ENCODE measurements at regions not wholly inside any gene's neighbourhood (a gene's known extent, or its start where the extent isn't known, plus 50 kb on each side); places are given as distances from the start of the nearest gene placed in this dataset.

GRCh38 chrX:39958850-39959249, 138.9 kb downstream of the BCOR start (continued):
- no peak for TF ChIP-seq IRF3 (IDR thresholded peaks at IDR 0.05; ENCODE audit: low read depth, low read length)

GRCh38 chrX:39960219-39960618, 137.5 kb downstream of the BCOR start:
- ChIA-PET POLR2A (no interaction called here), CTCF (no interaction called here)
- Histone ChIP-seq H3K36me3 (replicated peaks in 1 of 2; ENCODE audit: control insufficient read depth in 1 of 2, insufficient read depth in 2 of 2, low read length in 1 of 2) (no peaks in the 10 kb centered on the region), H3K4me2 (no peak overlapping the region), H2AFZ (ENCODE audit: low read depth) (no peak overlapping the region), H3K9ac (no peak overlapping the region), H3F3A (replicated peaks; ENCODE audit: insufficient read depth) (no peaks in the 10 kb centered on the region), H3K9me2 (no peaks in the 10 kb centered on the region), H3K27ac (ENCODE audit: low read depth in 2 of 2, low read length in 1 of 2) (no peak overlapping the region), H4K20me1 (ENCODE audit: insufficient read depth) (no peaks in the 10 kb centered on the region), H3K79me2 (ENCODE audit: insufficient read depth) (no peaks in the 10 kb centered on the region), H3K9me3 (no peaks in the 10 kb centered on the region), H3K4me1 (ENCODE audit: control insufficient read depth in 1 of 2, insufficient read depth in 2 of 2, low read depth in 1 of 2, low read length in 1 of 2) (peaks cover 0 to 3% of the 10 kb centered on the region in 2 experiments; a peak in 1 of 4 replicates), H3K4me3 (ENCODE audit: low read depth in 2 of 2, low read length in 1 of 2) (no peak overlapping the region), H3K27me3 (ENCODE audit: insufficient read depth) (no peaks in the 10 kb centered on the region; the same call in 1 of the 2 replicates)
- TF ChIP-seq SMC3 (IDR thresholded peaks at IDR 0.05; ENCODE audit: low read depth, low read length), result no peak
- no peak for TF ChIP-seq NFIC (IDR thresholded peaks at IDR 0.05; ENCODE audit: borderline replicate concordance)
- no peak for TF ChIP-seq NRF1 (IDR thresholded peaks at IDR 0.05; ENCODE audit: low read depth, low read length)
- TF ChIP-seq TEAD4 (IDR thresholded peaks at IDR 0.05; ENCODE audit: borderline replicate concordance, insufficient read depth), result no peak
- no peak for TF ChIP-seq GATA2 (CRISPR knock-in tag; IDR thresholded peaks at IDR 0.05)
- no peak for TF ChIP-seq CTCF (IDR thresholded peaks at IDR 0.05)
- no peak for TF ChIP-seq RAD21 (IDR thresholded peaks at IDR 0.05; ENCODE audit: low read length)
- TF ChIP-seq FOSL2 (IDR thresholded peaks at IDR 0.05; ENCODE audit: borderline replicate concordance, low read depth), result no peak
- TF ChIP-seq CHD2 (IDR thresholded peaks at IDR 0.05; ENCODE audit: low read length, partially characterized antibody), result no peak
- TF ChIP-seq EP300 (IDR thresholded peaks at IDR 0.05; ENCODE audit: borderline replicate concordance in 1 of 2, low read depth in 1 of 2, low read length in 1 of 2), result no peak
- no peak for TF ChIP-seq ZBTB33 (IDR thresholded peaks at IDR 0.05; ENCODE audit: borderline replicate concordance, low read depth)
- no peak for TF ChIP-seq GABPA (IDR thresholded peaks at IDR 0.05; ENCODE audit: low read depth)
- no peak for TF ChIP-seq USF2 (IDR thresholded peaks at IDR 0.05; ENCODE audit: borderline replicate concordance, low read depth, low read length)
- no peak for TF ChIP-seq FOXM1 (IDR thresholded peaks at IDR 0.05; ENCODE audit: low read depth)
- no peak for TF ChIP-seq TCF12 (IDR thresholded peaks at IDR 0.05)
- no peak for TF ChIP-seq RCOR1 (IDR thresholded peaks at IDR 0.05; ENCODE audit: low read length)
- no peak for TF ChIP-seq RXRA (IDR thresholded peaks at IDR 0.05; ENCODE audit: borderline replicate concordance, low read depth)
- TF ChIP-seq SIN3A (IDR thresholded peaks at IDR 0.05; ENCODE audit: borderline replicate concordance, low read depth, low read length), result no peak
- TF ChIP-seq TAF1 (IDR thresholded peaks at IDR 0.05; ENCODE audit: borderline replicate concordance, low read depth, low read length), result no peak
- TF ChIP-seq FOXJ3 (CRISPR knock-in tag; IDR thresholded peaks at IDR 0.05), result no peak
- WGBS (ENCODE audit: low lambda C conversion rate), result 60% methylated on average over 4 of the region's 4 CpGs
- no peak for DNase-seq
